Endothelial cell of hepatic sinusoid (primary cell): ENCODE measurements at regions not wholly inside any gene's neighbourhood (a gene's known extent, or its start where the extent isn't known, plus 50 kb on each side); places are given as distances from the start of the nearest gene placed in this dataset.

Experiments
- in situ Hi-C: cut with HindIII; loops from 2 replicates; pipeline ENCODE4 v1.10.0; 2017; ENCODE audit warnings: low sequenced_read_pairs

- in situ Hi-C loops = no loop called here
Measured at GRCh38 chr22:27210111-27210730, 552.8 kb downstream of the MIAT start.

- in situ Hi-C loops = no loop called here
Measured at GRCh38 chr22:27212102-27212501, 554.7 kb downstream of the MIAT start.

GRCh38 chr22:27212617-27213177 is 555.3 kb downstream of the MIAT start:
- in situ Hi-C loops = no loop called here

- in situ Hi-C loops = no loop called here
Measured at GRCh38 chr22:27213294-27213693, 555.9 kb downstream of the MIAT start.

- in situ Hi-C loops = no loop called here
Measured at GRCh38 chr22:27213766-27214581, 556.6 kb downstream of the MIAT start.

- in situ Hi-C loops = no loop called here
Measured at GRCh38 chr22:27214691-27215090, 557.3 kb downstream of the MIAT start.

- in situ Hi-C loops = no loop called here
Measured at GRCh38 chr22:27215871-27216270, 558.5 kb downstream of the MIAT start.

- in situ Hi-C loops = no loop called here
Measured at GRCh38 chr22:27216444-27216843, 559.1 kb downstream of the MIAT start.

GRCh38 chr22:27217154-27217553 is 559.8 kb downstream of the MIAT start:
- in situ Hi-C loops = no loop called here

GRCh38 chr22:27218012-27218920 is 560.9 kb downstream of the MIAT start:
- in situ Hi-C loops = no loop called here

GRCh38 chr22:27219036-27219435 is 561.6 kb downstream of the MIAT start:
- in situ Hi-C loops = no loop called here

- in situ Hi-C loops = no loop called here
Measured at GRCh38 chr22:27220339-27220738, 563.0 kb downstream of the MIAT start.

GRCh38 chr22:27222178-27222577 is 564.8 kb downstream of the MIAT start:
- in situ Hi-C loops = no loop called here

- in situ Hi-C loops = no loop called here
Measured at GRCh38 chr22:27223317-27224177, 566.2 kb downstream of the MIAT start.

- in situ Hi-C loops = no loop called here
Measured at GRCh38 chr22:27224485-27225374, 567.3 kb downstream of the MIAT start.

GRCh38 chr22:27226666-27227065 is 569.3 kb downstream of the MIAT start:
- in situ Hi-C loops = no loop called here

GRCh38 chr22:27228771-27229170 is 571.4 kb downstream of the MIAT start:
- in situ Hi-C loops = no loop called here

- in situ Hi-C loops = loop anchor here (5.0 kb wide), 1 partner anchor 53 kb away; no protein-coding TSS in a partner anchor
Measured at GRCh38 chr22:27230189-27230588, 571.4 kb downstream of the MN1 start.

GRCh38 chr22:27231266-27231665 is 570.3 kb downstream of the MN1 start:
- in situ Hi-C loops = loop anchor here (5.0 kb wide), 1 partner anchor 54 kb away; no protein-coding TSS in a partner anchor
